ENCODE measurements at regions not wholly inside any gene's neighbourhood (a gene's known extent, or its start where the extent isn't known, plus 50 kb on each side); places are given as distances from the start of the nearest gene placed in this dataset.

GRCh38 chr3:106086636-106087035 is 217.8 kb upstream of the CBLB start:
- CTCF ChIA-PET: no interaction called here
- Histone ChIP-seq H3K4me3 (ENCODE audit: low read depth, low read length) (no peak overlapping the region), H3K27ac (ENCODE audit: low read depth, low read length) (no peak overlapping the region), H3K9me3 (ENCODE audit: control insufficient read depth, insufficient read depth, low read length) (no peaks in the 10 kb centered on the region), H3K27me3 (ENCODE audit: control insufficient read depth, insufficient read depth, low read length) (no peaks in the 10 kb centered on the region)
- no peak for TF ChIP-seq CTCF (IDR thresholded peaks at IDR 0.05; ENCODE audit: low read depth, low read length)
- DNase-seq (ENCODE audit: low read depth, low spot score): no peak
- POLR2A ChIA-PET: no interaction called here

- POLR2A ChIA-PET: no interaction called here
- CTCF ChIA-PET: no interaction called here
- Histone ChIP-seq H3K27ac (ENCODE audit: low read depth, low read length) (no peak overlapping the region), H3K9me3 (ENCODE audit: control insufficient read depth, insufficient read depth, low read length) (no peaks in the 10 kb centered on the region), H3K27me3 (ENCODE audit: control insufficient read depth, insufficient read depth, low read length) (no peaks in the 10 kb centered on the region), H3K4me3 (ENCODE audit: low read depth, low read length) (no peak overlapping the region)
- no peak for TF ChIP-seq CTCF (IDR thresholded peaks at IDR 0.05; ENCODE audit: low read depth, low read length)
- DNase-seq (ENCODE audit: low read depth, low spot score): no peak
These were observed 219.5 kb upstream of the CBLB start for GRCh38 chr3:106088304-106088703.

- Histone ChIP-seq H3K4me3 (ENCODE audit: low read depth, low read length) (no peak overlapping the region), H3K9me3 (ENCODE audit: control insufficient read depth, insufficient read depth, low read length) (no peaks in the 10 kb centered on the region), H3K27ac (ENCODE audit: low read depth, low read length) (no peak overlapping the region), H3K27me3 (ENCODE audit: control insufficient read depth, insufficient read depth, low read length) (no peaks in the 10 kb centered on the region)
- TF ChIP-seq CTCF (IDR thresholded peaks at IDR 0.05; ENCODE audit: low read depth, low read length): no peak
- CTCF ChIA-PET: no interaction called here
- no peak for DNase-seq (ENCODE audit: low read depth, low spot score)
- POLR2A ChIA-PET: no interaction called here
These were observed 220.1 kb upstream of the CBLB start for GRCh38 chr3:106088899-106089298.

GRCh38 chr3:106089806-106090205 is 221.0 kb upstream of the CBLB start:
- Histone ChIP-seq H3K27ac (ENCODE audit: low read depth, low read length) (no peak overlapping the region), H3K27me3 (ENCODE audit: control insufficient read depth, insufficient read depth, low read length) (no peaks in the 10 kb centered on the region), H3K4me3 (ENCODE audit: low read depth, low read length) (no peak overlapping the region), H3K9me3 (ENCODE audit: control insufficient read depth, insufficient read depth, low read length) (no peaks in the 10 kb centered on the region)
- DNase-seq (ENCODE audit: low read depth, low spot score): no peak
- CTCF ChIA-PET: no interaction called here
- no peak for TF ChIP-seq CTCF (IDR thresholded peaks at IDR 0.05; ENCODE audit: low read depth, low read length)
- POLR2A ChIA-PET: no interaction called here

GRCh38 chr3:106092792-106093191 is 224.0 kb upstream of the CBLB start:
- DNase-seq (ENCODE audit: low read depth, low spot score): no peak
- TF ChIP-seq CTCF (IDR thresholded peaks at IDR 0.05; ENCODE audit: low read depth, low read length): no peak
- Histone ChIP-seq H3K4me3 (ENCODE audit: low read depth, low read length) (no peak overlapping the region), H3K27ac (ENCODE audit: low read depth, low read length) (no peak overlapping the region), H3K9me3 (ENCODE audit: control insufficient read depth, insufficient read depth, low read length) (no peaks in the 10 kb centered on the region; the same call in 1 of the 2 replicates), H3K27me3 (ENCODE audit: control insufficient read depth, insufficient read depth, low read length) (no peaks in the 10 kb centered on the region)
- CTCF ChIA-PET: interaction anchor here (0.6 kb wide), 1 partner anchor 789 kb away, joined by 3 read pairs; no protein-coding TSS in a partner anchor
- POLR2A ChIA-PET: no interaction called here
